ENCODE measurements at regions not wholly inside any gene's neighbourhood (a gene's known extent, or its start where the extent isn't known, plus 50 kb on each side); places are given as distances from the start of the nearest gene placed in this dataset.

- Histone ChIP-seq H3K4me3 (no peak overlapping the region), H3K36me3 (no peaks in the 10 kb centered on the region), H3K9me3 (no peaks in the 10 kb centered on the region), H3K27ac (no peak overlapping the region), H3K4me1 (peaks cover 9% of the 10 kb centered on the region), H3K27me3 (ENCODE audit: low read depth) (no peaks in the 10 kb centered on the region)
- intact Hi-C loops (cut with DNase I): no loop called here
- ATAC-seq (no peak), DNase-seq (no peak)
- no peak for TF ChIP-seq CTCF (IDR thresholded peaks at IDR 0.05)
Observed at GRCh38 chr12:46917821-46918220, 92.0 kb upstream of the SLC38A4 start.

GRCh38 chr12:46918631-46919030 is 92.8 kb upstream of the SLC38A4 start:
- TF ChIP-seq CTCF (IDR thresholded peaks at IDR 0.05): no peak
- Histone ChIP-seq H3K4me3 (no peak overlapping the region), H3K4me1 (peaks cover 9% of the 10 kb centered on the region), H3K27ac (no peak overlapping the region), H3K9me3 (no peaks in the 10 kb centered on the region), H3K27me3 (ENCODE audit: low read depth) (no peaks in the 10 kb centered on the region), H3K36me3 (no peaks in the 10 kb centered on the region)
- DNase-seq (no peak), ATAC-seq (no peak)
- intact Hi-C loops (cut with DNase I): no loop called here

GRCh38 chr12:46919666-46920400 is 94.0 kb upstream of the SLC38A4 start:
- no peak for DNase-seq
- TF ChIP-seq CTCF (IDR thresholded peaks at IDR 0.05): no peak
- H3K9me3 ChIP-seq: no peaks in the 10 kb centered on the region
- no peak overlapping the region for H3K27ac ChIP-seq
- no peaks in the 10 kb centered on the region for H3K27me3 ChIP-seq (ENCODE audit: low read depth)
- no peaks in the 10 kb centered on the region for H3K36me3 ChIP-seq
- no peak overlapping the region for H3K4me3 ChIP-seq
- H3K4me1 ChIP-seq: peaks cover 9% of the 10 kb centered on the region
- intact Hi-C loops (cut with DNase I): no loop called here
- no peak for ATAC-seq

- Histone ChIP-seq H3K27me3 (ENCODE audit: low read depth) (no peaks in the 10 kb centered on the region), H3K4me1 (peaks cover 9% of the 10 kb centered on the region), H3K4me3 (no peak overlapping the region), H3K36me3 (no peaks in the 10 kb centered on the region), H3K9me3 (no peaks in the 10 kb centered on the region), H3K27ac (no peak overlapping the region)
- TF ChIP-seq CTCF (IDR thresholded peaks at IDR 0.05): no peak
- intact Hi-C loops (cut with DNase I): no loop called here
- ATAC-seq (no peak), DNase-seq (no peak)
Observed at GRCh38 chr12:46920499-46920898, 94.7 kb upstream of the SLC38A4 start.

- no peaks in the 10 kb centered on the region for H3K27me3 ChIP-seq (ENCODE audit: low read depth)
- intact Hi-C loops (cut with DNase I): no loop called here
- no peak overlapping the region for H3K4me3 ChIP-seq
- no peaks in the 10 kb centered on the region for H3K36me3 ChIP-seq
- peaks cover 9% of the 10 kb centered on the region for H3K4me1 ChIP-seq
- H3K9me3 ChIP-seq: no peaks in the 10 kb centered on the region
- H3K27ac ChIP-seq: no peak overlapping the region
- TF ChIP-seq CTCF (IDR thresholded peaks at IDR 0.05): no peak
- ATAC-seq (peak in 1 of 2 donors; percentile 39), DNase-seq (no peak)
Observed at GRCh38 chr12:46921048-46921763, 95.4 kb upstream of the SLC38A4 start.
